ENCODE measurements at regions not wholly inside any gene's neighbourhood (a gene's known extent, or its start where the extent isn't known, plus 50 kb on each side); places are given as distances from the start of the nearest gene placed in this dataset.

GRCh38 chr11:19546325-19546724, 166.3 kb upstream of the NAV2 start:
- in situ Hi-C loops (cut with MboI), result loop anchor here (10.0 kb wide), 1 partner anchor 232 kb away; no protein-coding TSS in a partner anchor
- WGBS (ENCODE audit: insufficient coverage, low coverage, missing lambda C conversion rate), result 3% methylated on average over 4 of the region's 5 CpGs
- CTCF ChIA-PET (ENCODE audit: low intra/inter-chr PET ratio), result interaction anchor here (1.2 kb wide), 1 partner anchor 476 kb away, joined by 3 read pairs; no protein-coding TSS in a partner anchor

DNA sequence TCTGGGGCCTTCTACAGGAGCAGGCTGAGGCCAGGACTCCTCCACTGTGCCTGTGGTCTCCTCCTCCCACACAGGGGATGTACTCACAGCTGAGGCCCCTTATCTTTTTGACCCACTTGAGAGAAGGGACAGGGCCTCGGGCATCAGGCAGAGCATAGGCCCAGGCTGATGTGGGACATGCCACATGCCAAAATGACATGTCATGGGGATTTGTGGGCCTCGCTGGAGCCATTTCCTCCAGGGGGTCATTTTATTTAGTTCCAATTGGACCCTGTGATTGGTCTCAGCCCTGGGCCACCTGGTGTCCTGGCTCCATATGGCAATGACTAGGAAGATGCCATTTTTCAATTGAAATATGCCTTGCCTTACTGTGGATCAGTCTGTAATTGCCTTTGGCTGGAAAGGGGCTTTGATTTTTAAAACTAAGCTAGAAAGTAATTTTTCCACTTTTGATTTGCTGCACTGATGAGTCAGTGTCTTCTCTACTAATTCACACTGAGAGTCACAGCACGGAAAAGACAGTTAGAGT, 171.1 kb upstream of the NAV2 start:
- intact Hi-C loops (cut with micrococcal nuclease), result no loop called here
- CTCF ChIA-PET (ENCODE audit: low intra/inter-chr PET ratio), result interaction anchor here (0.6 kb wide), 1 partner anchor 109 kb away, joined by 5 read pairs; no protein-coding TSS in a partner anchor
- TF ChIP-seq E2F5 (CRISPR knock-in tag; IDR thresholded peaks at IDR 0.05), result no peak
- no peak for TF ChIP-seq TCF15 (CRISPR knock-in tag; IDR thresholded peaks at IDR 0.05)
- no peak for TF ChIP-seq PTTG1 (tag; IDR thresholded peaks at IDR 0.05; ENCODE audit: low read depth)
- TF ChIP-seq SMAD1 (IDR thresholded peaks at IDR 0.05; ENCODE audit: low read depth, low read length, partially characterized antibody), result no peak
- TF ChIP-seq ESRRB (CRISPR knock-in tag; IDR thresholded peaks at IDR 0.05; ENCODE audit: borderline replicate concordance), result no peak
- TF ChIP-seq HDGF (IDR thresholded peaks at IDR 0.05), result no peak
- no peak for TF ChIP-seq TOE1 (IDR thresholded peaks at IDR 0.05; ENCODE audit: borderline replicate concordance)
- TF ChIP-seq TOE1 (CRISPR knock-in tag; IDR thresholded peaks at IDR 0.05; ENCODE audit: borderline replicate concordance, low read depth), result no peak
- TF ChIP-seq ZZZ3 (IDR thresholded peaks at IDR 0.05), result no peak

More at GRCh38 chr11:19546325-19546724, 166.3 kb upstream of the NAV2 start:
- no peak overlapping the region for H3K4me3 ChIP-seq
- H3K4me2 ChIP-seq (ENCODE audit: insufficient read depth, low read length), result no peak overlapping the region
- TF ChIP-seq, protein P1, sequence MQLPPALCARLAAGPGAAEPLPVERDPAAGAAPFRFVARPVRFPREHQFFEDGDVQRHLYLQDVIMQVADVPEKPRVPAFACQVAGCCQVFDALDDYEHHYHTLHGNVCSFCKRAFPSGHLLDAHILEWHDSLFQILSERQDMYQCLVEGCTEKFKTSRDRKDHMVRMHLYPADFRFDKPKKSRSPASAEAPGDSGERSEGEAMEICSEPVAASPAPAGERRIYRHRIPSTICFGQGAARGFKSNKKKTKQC (CRISPR knock-in tag; IDR thresholded peaks at IDR 0.05), result no peak
- TF ChIP-seq RCOR1 (IDR thresholded peaks at IDR 0.05; ENCODE audit: borderline replicate concordance in 1 of 2, low read depth in 2 of 2, low read length in 2 of 2) (no peak), JUND (IDR thresholded peaks at IDR 0.05; ENCODE audit: borderline replicate concordance, low read depth, low read length) (no peak), JUND (tag; IDR thresholded peaks at IDR 0.05; ENCODE audit: borderline replicate concordance, low read depth, low read length) (no peak), POU5F1 (IDR thresholded peaks at IDR 0.05; ENCODE audit: borderline replicate concordance, low read depth, low read length, partially characterized antibody) (no peak), TARDBP (IDR thresholded peaks at IDR 0.05) (no peak), HMGN3 (IDR thresholded peaks at IDR 0.05; ENCODE audit: borderline replicate concordance, extremely low read depth, insufficient read length, low read depth, low read length) (no peak)
- H3K79me2 ChIP-seq (ENCODE audit: control insufficient read depth, insufficient read depth, low read length), result no peaks in the 10 kb centered on the region
- DNase-seq (ENCODE audit: extremely low read depth in 1 of 4, low spot score in 3 of 4), result no peak
- H3K4me1 ChIP-seq (replicated peaks in 1 of 2; ENCODE audit: control insufficient read depth in 2 of 2, insufficient read depth in 2 of 2, low read length in 2 of 2), result no peaks in the 10 kb centered on the region
- POLR2A ChIA-PET, result no interaction called here
- no peaks in the 10 kb centered on the region for H3K36me3 ChIP-seq (ENCODE audit: control insufficient read depth, insufficient read depth, low read length)
- peaks cover 0 to 29% of the 10 kb centered on the region in 2 experiments; a peak in 3 of 5 replicates for H3K27me3 ChIP-seq (ENCODE audit: control insufficient read depth in 2 of 2, insufficient read depth in 2 of 2, low read length in 2 of 2)
- intact Hi-C loops (cut with micrococcal nuclease), result no loop called here
- H3K27ac ChIP-seq (ENCODE audit: extremely low read depth, low read depth, low read length), result no peak overlapping the region
- 0 out of 2 replicates have a peak, but pooled peaks cover 11% of the 10 kb centered on the region for H4K20me1 ChIP-seq (replicated peaks; ENCODE audit: control insufficient read depth, insufficient read depth, low read length)
- FAIRE-seq, result no peak
- H3K9me3 ChIP-seq (replicated peaks; ENCODE audit: control insufficient read depth, insufficient read depth, low read depth, low read length), result no peaks in the 10 kb centered on the region
- H3K9ac ChIP-seq (ENCODE audit: insufficient read depth in 1 of 2, low read depth in 2 of 2, low read length in 2 of 2), result no peak overlapping the region
- no peak for ATAC-seq
- BruUV-seq (replicated peaks), result no TSS peak
- no peak overlapping the region for H2AFZ ChIP-seq (ENCODE audit: low read depth, low read length)
- no peaks in the 10 kb centered on the region for H3K9me1 ChIP-seq (ENCODE audit: control insufficient read depth, insufficient read depth, low read length)

More for the DNA sequence above, 171.1 kb upstream of the NAV2 start:
- ATAC-seq, result no peak
- POLR2A ChIA-PET, result interaction anchor here (0.7 kb wide), 1 partner anchor 103 kb away, joined by 3 read pairs; no protein-coding TSS in a partner anchor
- Histone ChIP-seq H3K4me3 (no peak overlapping the region), H4K20me1 (replicated peaks; ENCODE audit: control insufficient read depth, insufficient read depth, low read length) (no peaks in the 10 kb centered on the region), H3K4me1 (replicated peaks in 1 of 2; ENCODE audit: control insufficient read depth in 2 of 2, insufficient read depth in 2 of 2, low read length in 2 of 2) (no peaks in the 10 kb centered on the region), H3K4me2 (ENCODE audit: insufficient read depth, low read length) (no peak overlapping the region), H3K79me2 (ENCODE audit: control insufficient read depth, insufficient read depth, low read length) (no peaks in the 10 kb centered on the region), H3K9me1 (ENCODE audit: control insufficient read depth, insufficient read depth, low read length) (no peaks in the 10 kb centered on the region), H3K9ac (ENCODE audit: insufficient read depth in 1 of 2, low read depth in 2 of 2, low read length in 2 of 2) (no peak overlapping the region), H3K27ac (ENCODE audit: extremely low read depth, low read depth, low read length) (no peak overlapping the region), H3K27me3 (ENCODE audit: control insufficient read depth in 2 of 2, insufficient read depth in 2 of 2, low read length in 2 of 2) (peaks cover 0 to 15% of the 10 kb centered on the region in 2 experiments; a peak in 3 of 5 replicates), H2AFZ (ENCODE audit: low read depth, low read length) (no peak overlapping the region), H3K36me3 (ENCODE audit: control insufficient read depth, insufficient read depth, low read length) (no peaks in the 10 kb centered on the region), H3K9me3 (replicated peaks; ENCODE audit: control insufficient read depth, insufficient read depth, low read depth, low read length) (no peaks in the 10 kb centered on the region)
- in situ Hi-C loops (cut with MboI), result loop anchor here (10.0 kb wide), 1 partner anchor 227 kb away; no protein-coding TSS in a partner anchor
- no TSS peak for BruUV-seq (replicated peaks)
- 0% methylated on average over 3 of the region's 3 CpGs for WGBS (ENCODE audit: insufficient coverage, low coverage, missing lambda C conversion rate)
- no peak for DNase-seq (ENCODE audit: extremely low read depth in 1 of 4, low spot score in 3 of 4)
- no peak for FAIRE-seq
